Thymus (tissue), 11 donors: ENCODE measurements at regions not wholly inside any gene's neighbourhood (a gene's known extent, or its start where the extent isn't known, plus 50 kb on each side); places are given as distances from the start of the nearest gene placed in this dataset.

Source experiments
- DNase-seq, 9 donors: peaks; one replicate each; pipeline ENCODE4 v3.0.0-alpha.2; 2013; ENCODE audit warnings: low spot score in 9 of 9, low read depth in 6 of 9, missing footprints in 1 of 9
- H3K27ac ChIP-seq, 2 donors: one replicate each; pipeline ENCODE4 v1.5.1; 2013; ENCODE audit warnings: control low read depth in 1 of 2, low read depth in 1 of 2, low read length in 1 of 2, mild to moderate bottlenecking in 1 of 2, moderate library complexity in 1 of 2
- H3K27me3 ChIP-seq, 2 donors: one replicate each; pipeline ENCODE4 v1.5.1; 2013; ENCODE audit warnings: low read length in 1 of 2; ENCODE audit not compliant: control insufficient read depth in 2 of 2, insufficient read depth in 1 of 2
- H3K36me3 ChIP-seq, 2 donors: one replicate each; pipeline ENCODE4 v1.5.1; 2013; ENCODE audit warnings: low read length in 1 of 2, mild to moderate bottlenecking in 1 of 2, moderate library complexity in 1 of 2; ENCODE audit not compliant: control insufficient read depth in 2 of 2, insufficient read depth in 2 of 2
- H3K4me1 ChIP-seq, 2 donors: one replicate each; pipeline ENCODE4 v1.5.1; 2013; ENCODE audit warnings: low read length in 2 of 2; ENCODE audit not compliant: control insufficient read depth in 2 of 2, insufficient read depth in 2 of 2
- H3K4me3 ChIP-seq, 2 donors: one replicate each; pipeline ENCODE4 v1.5.1; 2013; ENCODE audit warnings: low read length in 2 of 2, control low read depth in 1 of 2, mild to moderate bottlenecking in 1 of 2
- H3K9me3 ChIP-seq, 2 donors: one replicate each; pipeline ENCODE4 v1.5.1; 2013; ENCODE audit warnings: low read length in 1 of 2, mild to moderate bottlenecking in 1 of 2; ENCODE audit not compliant: control insufficient read depth in 2 of 2, insufficient read depth in 1 of 2
- WGBS: extraction: QIAGEN DNeasy Blood & Tissue Kit; methylation state at CpG from one replicate; pipeline ENCODE4 v1.1.7; 2013; 5-methylcytosine and 5-hydroxymethylcytosine counted together
- donor health status: healthy.

DNA sequence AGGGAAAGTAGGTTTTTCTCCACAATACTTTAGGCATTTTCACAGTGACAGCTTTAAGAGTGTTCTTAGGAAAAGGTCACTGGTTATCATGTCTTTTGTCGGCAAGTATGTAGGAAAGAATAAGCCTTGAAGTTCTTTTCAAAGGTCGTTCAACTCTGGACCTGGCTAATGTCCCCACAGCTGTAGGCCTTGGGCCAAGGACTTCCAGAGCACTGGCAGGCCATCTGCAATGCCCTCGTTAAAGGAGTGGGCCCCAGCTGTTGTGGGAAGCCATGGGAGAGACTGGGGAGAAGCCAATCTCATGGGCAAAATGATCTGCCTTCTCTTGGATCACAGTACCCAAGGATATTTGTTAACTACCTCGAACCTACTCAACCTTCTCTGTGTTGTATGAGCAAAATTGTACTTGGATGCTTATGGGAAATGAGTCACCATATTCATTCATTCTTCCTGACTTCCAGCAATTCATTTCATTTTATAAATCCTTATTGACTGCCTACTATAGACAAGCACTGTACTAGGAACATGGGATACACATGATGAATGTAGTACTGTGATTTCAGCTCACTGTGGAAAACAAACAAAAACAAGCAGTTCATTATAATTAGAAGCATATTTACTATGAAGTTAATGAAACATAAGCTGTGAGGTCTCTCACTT is 141.1 kb upstream of the KIT start:
- 91% methylated on average over 4 of the region's 4 CpGs for WGBS

DNA sequence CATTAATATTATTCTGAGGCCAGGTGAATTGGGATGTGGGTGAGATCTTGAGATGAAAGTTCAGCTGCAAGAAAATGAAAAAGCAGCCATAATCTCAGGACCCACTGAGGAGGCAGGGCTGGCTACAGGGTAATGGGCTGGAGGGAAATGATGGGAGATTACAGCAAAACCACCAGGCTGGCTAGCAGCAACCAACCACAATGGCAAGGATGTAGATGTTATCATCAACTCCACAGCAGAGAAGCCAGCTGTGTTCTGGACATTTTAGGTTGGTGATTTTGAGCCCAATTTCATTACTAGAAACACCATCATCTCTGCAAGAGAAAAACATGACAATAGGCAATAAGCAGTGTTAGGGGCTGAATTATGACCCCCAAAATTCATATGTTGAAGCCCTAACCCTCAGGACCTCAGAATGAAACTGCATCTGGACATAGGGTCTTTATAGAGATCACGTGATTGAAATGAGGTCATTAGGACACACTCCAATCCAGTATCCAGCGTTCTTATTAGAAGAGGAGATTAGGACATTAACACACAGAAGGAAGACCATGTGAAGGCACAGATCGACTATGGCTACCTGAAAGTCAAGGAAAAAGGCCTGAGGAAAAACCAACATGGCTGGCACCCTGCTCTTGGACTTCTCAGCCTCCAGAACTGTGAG is 139.8 kb upstream of the KIT start:
- Histone ChIP-seq H3K4me1 (no peaks in the 10 kb centered on the region), H3K27me3 (no peaks in the 10 kb centered on the region), H3K36me3 (no peaks in the 10 kb centered on the region), H3K27ac (no peak overlapping the region), H3K4me3 (no peak overlapping the region), H3K9me3 (no peaks in the 10 kb centered on the region)
- 93% methylated on average over 3 of the region's 3 CpGs for WGBS
- DNase-seq, result no peak

More for the DNA sequence above, 141.1 kb upstream of the KIT start:
- Histone ChIP-seq H3K27ac (no peak overlapping the region), H3K4me1 (no peaks in the 10 kb centered on the region), H3K4me3 (no peak overlapping the region), H3K9me3 (no peaks in the 10 kb centered on the region), H3K36me3 (no peaks in the 10 kb centered on the region), H3K27me3 (no peaks in the 10 kb centered on the region)
- no peak for DNase-seq

DNA sequence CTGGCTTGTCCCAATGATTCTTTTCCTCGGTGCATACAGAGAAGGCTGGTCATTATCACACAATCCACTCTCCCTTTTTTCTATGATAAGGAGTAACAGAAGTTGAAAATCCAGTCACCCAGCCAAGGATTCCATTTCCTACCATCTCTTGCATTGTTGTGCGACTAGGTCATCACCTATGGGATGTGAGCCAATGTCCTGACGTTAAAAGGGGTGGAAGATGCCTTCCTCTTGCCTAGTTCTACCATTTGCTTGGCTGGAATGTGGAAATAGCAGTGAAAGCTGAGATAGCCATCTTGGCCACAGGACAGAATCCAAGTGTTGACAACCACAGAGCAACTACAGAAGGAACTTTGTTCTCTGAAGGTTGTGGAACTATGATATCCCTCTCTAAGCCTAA is 132.2 kb upstream of the KIT start:
- Histone ChIP-seq H3K27ac (no peak overlapping the region), H3K36me3 (no peaks in the 10 kb centered on the region), H3K9me3 (no peaks in the 10 kb centered on the region), H3K4me3 (no peak overlapping the region), H3K4me1 (no peaks in the 10 kb centered on the region), H3K27me3 (no peaks in the 10 kb centered on the region)
- DNase-seq, result no peak
- WGBS, result 84% methylated on average over 3 of the region's 3 CpGs

DNA sequence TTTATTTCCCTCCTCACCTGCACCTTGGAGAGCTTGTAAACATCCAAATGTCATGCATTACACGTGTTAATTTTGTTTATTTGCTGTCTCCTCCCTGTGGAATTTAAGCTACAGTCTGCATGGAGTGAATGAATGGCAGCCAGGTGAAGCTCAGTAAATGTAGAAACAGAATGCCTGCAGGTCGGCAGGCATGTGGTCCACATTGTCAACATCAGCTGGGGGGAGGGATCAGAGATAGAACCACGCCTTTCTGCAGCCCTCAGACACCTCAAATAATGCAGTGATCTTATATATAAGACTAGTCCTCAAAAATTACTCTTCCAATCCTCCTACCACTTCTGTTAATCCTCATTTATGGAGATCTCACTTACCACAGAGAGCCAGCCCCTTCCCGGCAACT is 131.2 kb upstream of the KIT start:
- H3K27ac ChIP-seq, result no peak overlapping the region
- no peaks in the 10 kb centered on the region for H3K9me3 ChIP-seq
- 88% methylated on average over 4 of the region's 4 CpGs for WGBS
- H3K4me3 ChIP-seq, result no peak overlapping the region
- no peaks in the 10 kb centered on the region for H3K4me1 ChIP-seq
- DNase-seq, result no peak
- H3K36me3 ChIP-seq, result no peaks in the 10 kb centered on the region
- no peaks in the 10 kb centered on the region for H3K27me3 ChIP-seq

DNA sequence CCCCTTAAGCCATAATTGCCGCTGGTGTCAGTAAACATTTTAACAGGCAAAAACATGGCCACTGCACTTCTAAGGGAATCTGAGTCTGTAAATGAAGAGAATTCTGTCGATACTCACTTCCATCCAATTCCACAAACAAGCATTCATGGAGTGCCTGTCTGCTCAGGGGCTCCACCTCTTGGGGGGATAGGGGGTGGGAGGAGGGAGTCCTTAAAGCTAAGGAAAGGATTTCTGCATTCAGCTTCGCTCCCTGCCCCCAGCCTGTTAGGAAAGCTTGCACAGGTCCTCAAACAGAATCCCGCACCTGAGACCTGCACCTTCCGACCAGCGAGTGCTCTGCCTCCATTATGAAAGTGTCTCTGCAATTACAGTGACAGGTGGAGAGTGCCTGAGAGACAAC is 130.2 kb upstream of the KIT start:
- no peaks in the 10 kb centered on the region for H3K27me3 ChIP-seq
- no peaks in the 10 kb centered on the region for H3K4me1 ChIP-seq
- H3K4me3 ChIP-seq, result no peak overlapping the region
- no peak for DNase-seq
- no peak overlapping the region for H3K27ac ChIP-seq
- no peaks in the 10 kb centered on the region for H3K36me3 ChIP-seq
- no peaks in the 10 kb centered on the region for H3K9me3 ChIP-seq
- 92% methylated on average over 6 of the region's 6 CpGs for WGBS

DNA sequence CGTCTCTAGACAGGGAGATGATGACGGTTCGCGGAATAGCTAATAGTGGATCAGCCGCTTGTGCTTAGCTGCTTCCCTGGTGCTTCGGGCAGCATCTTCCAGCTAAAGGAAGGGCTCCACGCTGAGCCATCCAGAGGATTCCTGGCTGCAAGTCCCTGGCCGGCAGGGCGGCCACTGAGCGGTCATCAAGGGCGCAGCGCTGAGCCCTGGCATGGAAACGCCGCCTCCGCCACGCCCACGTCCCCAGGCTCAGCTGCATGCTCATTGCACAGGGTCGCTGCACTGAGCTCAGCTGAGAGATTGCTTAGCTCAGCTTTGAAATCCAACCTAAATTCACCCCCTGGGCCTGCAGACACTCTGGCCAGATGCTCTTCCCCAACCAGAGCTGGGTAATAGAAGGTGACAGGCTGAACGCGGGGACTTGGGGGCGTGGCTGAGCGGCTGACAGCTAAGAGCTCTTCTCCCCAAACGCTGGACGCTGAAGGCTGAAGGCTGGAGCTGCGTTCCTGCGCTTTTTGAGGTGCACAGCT is 118.2 kb upstream of the KIT start:
- H3K27ac ChIP-seq, result no peak overlapping the region
- peaks cover 0 to 5% of the 10 kb centered on the region in 2 donors for H3K4me1 ChIP-seq
- H3K27me3 ChIP-seq, result peaks cover 0 to 5% of the 10 kb centered on the region in 2 donors
- WGBS, result 15% methylated on average over 26 of the region's 26 CpGs
- DNase-seq, result peak in 3 of 9 donors; percentile 8 to 19 (median 13)
- H3K9me3 ChIP-seq, result no peaks in the 10 kb centered on the region
- H3K36me3 ChIP-seq, result no peaks in the 10 kb centered on the region
- H3K4me3 ChIP-seq, result no peak overlapping the region

DNA sequence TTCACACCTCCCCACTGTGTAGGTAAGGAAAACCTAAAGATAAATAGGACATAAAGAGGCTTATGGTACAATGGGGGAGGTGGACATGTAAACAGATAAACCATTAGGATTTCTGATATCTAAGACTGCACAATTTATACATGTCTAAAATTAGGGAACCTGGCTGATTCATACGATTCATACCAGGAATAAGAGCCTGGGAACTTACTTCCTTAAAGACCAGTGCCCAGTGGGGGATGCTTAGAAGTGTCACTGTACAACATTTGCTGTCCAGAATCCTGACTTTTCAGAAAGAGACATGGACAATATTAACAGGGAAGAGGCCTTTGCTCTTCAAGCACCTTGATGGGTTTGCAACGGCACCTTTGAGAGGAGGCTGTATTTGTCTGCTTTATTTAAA is 116.8 kb upstream of the KIT start:
- peaks cover 0 to 5% of the 10 kb centered on the region in 2 donors for H3K4me1 ChIP-seq
- no peak overlapping the region for H3K4me3 ChIP-seq
- WGBS, result 80% methylated on average over 2 of the region's 2 CpGs
- no peaks in the 10 kb centered on the region for H3K36me3 ChIP-seq
- no peak for DNase-seq
- peaks cover 0 to 5% of the 10 kb centered on the region in 2 donors for H3K27me3 ChIP-seq
- no peak overlapping the region for H3K27ac ChIP-seq
- H3K9me3 ChIP-seq, result no peaks in the 10 kb centered on the region

DNA sequence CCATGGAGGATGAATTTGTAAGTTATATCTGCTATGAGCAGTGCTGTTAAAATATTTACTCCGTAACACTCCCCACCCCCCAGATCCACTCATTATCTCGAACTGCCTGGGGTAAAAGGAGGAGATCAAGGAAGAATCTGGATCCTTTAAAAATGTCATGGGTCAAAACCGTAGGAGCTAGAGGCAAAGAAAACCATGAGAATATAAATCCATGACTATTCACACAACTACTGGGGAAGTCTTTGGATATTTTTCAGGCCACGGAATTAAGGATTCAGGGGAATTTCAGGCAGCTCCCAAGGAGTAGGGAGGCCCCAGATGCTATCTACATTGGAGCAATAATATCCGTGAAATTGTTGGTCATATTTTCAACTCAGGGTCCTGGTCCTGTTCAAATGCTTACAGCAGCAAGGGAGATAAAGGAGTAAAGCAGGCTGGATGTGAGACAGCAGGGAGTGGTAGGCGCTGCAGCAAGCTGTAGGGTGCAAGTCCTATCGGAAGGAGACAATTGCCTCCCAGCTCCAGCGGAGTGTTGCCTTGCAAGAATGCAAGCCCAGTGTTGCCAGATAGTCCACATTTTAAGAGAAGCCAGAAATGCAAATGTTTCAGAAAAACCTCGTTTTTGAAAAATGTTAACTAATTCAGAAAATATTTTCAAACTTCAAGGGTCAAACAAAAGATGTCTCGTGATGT is 116.2 kb upstream of the KIT start:
- Histone ChIP-seq H3K27me3 (peaks cover 0 to 5% of the 10 kb centered on the region in 2 donors), H3K36me3 (no peaks in the 10 kb centered on the region), H3K27ac (no peak overlapping the region), H3K9me3 (no peaks in the 10 kb centered on the region), H3K4me1 (peaks cover 0 to 5% of the 10 kb centered on the region in 2 donors), H3K4me3 (no peak overlapping the region)
- 93% methylated on average over 10 of the region's 10 CpGs for WGBS
- DNase-seq, result no peak

DNA sequence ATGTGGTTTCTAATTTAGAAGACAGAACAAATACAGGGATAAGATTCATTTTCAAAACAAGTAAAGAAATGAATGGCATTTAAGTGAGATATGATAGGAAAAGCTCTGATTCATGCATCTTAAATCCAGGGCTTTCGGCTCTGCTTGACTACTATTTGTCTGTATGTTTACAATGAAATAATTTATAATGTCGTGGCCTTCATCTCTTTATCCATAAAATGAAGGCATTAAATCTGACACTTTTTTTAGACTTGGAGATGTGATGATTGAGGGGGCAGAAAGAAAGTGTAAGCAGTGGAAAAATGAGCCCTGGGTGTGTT is 115.7 kb upstream of the KIT start:
- Histone ChIP-seq H3K36me3 (no peaks in the 10 kb centered on the region), H3K27ac (no peak overlapping the region), H3K9me3 (no peaks in the 10 kb centered on the region), H3K4me3 (no peak overlapping the region), H3K4me1 (peaks cover 0 to 5% of the 10 kb centered on the region in 2 donors), H3K27me3 (peaks cover 0 to 5% of the 10 kb centered on the region in 2 donors)
- 92% methylated on average over 2 of the region's 2 CpGs for WGBS
- no peak for DNase-seq
